HG02970 (cell line): ENCODE measurements at regions not wholly inside any gene's neighbourhood (a gene's known extent, or its start where the extent isn't known, plus 50 kb on each side); places are given as distances from the start of the nearest gene placed in this dataset.
"Not testable (repeated sequence)": the region's sequence is repeated elsewhere in the genome, so short reads cannot be mapped to it uniquely, and the experiment has no call there.

ENCODE experiments used
- ATAC-seq: cut with Tn5 transposase; IDR thresholded peaks from one replicate; pipeline ENCODE4 v1.9.1; 2021; ENCODE audit warnings: mild to moderate bottlenecking, moderate library complexity, moderate number of reproducible peaks; ENCODE audit not compliant: unreplicated experiment, low FRiP score

GRCh38 chr14:88981948-88982347 lies 157.5 kb downstream of the TTC8 start:
- ATAC-seq = no peak

- ATAC-seq = no peak
Measured at GRCh38 chr14:88983755-88984154, 159.3 kb downstream of the TTC8 start.

GRCh38 chr14:88985654-88986053 lies 161.2 kb downstream of the TTC8 start:
- no peak for ATAC-seq

- ATAC-seq = no peak
Measured at GRCh38 chr14:88986146-88986841, 161.8 kb downstream of the TTC8 start.

- not testable (repeated sequence) for ATAC-seq
Measured at GRCh38 chr14:88986908-88987307, 162.5 kb downstream of the TTC8 start.

- no peak for ATAC-seq
Measured at GRCh38 chr14:88987516-88987915, 163.1 kb downstream of the TTC8 start.

- no peak for ATAC-seq
Measured at GRCh38 chr14:88989911-88990310, 165.5 kb downstream of the TTC8 start.

GRCh38 chr14:88990856-88991255 lies 166.4 kb downstream of the TTC8 start:
- ATAC-seq = no peak

GRCh38 chr14:88992011-88992410 lies 167.6 kb downstream of the TTC8 start:
- no peak for ATAC-seq

- ATAC-seq = no peak
Measured at GRCh38 chr14:88993946-88994345, 169.5 kb downstream of the TTC8 start.

- no peak for ATAC-seq
Measured at GRCh38 chr14:88995437-88996198, 171.2 kb downstream of the TTC8 start.

- ATAC-seq = no peak
Measured at GRCh38 chr14:88998027-88998426, 173.6 kb downstream of the TTC8 start.

GRCh38 chr14:88999137-88999536 lies 174.7 kb downstream of the TTC8 start:
- no peak for ATAC-seq

- no peak for ATAC-seq
Measured at GRCh38 chr14:89000007-89000942, 175.8 kb downstream of the TTC8 start.

- ATAC-seq = no peak
Measured at GRCh38 chr14:89004166-89004565, 179.7 kb downstream of the TTC8 start.

- no peak for ATAC-seq
Measured at GRCh38 chr14:89007906-89008305, 183.5 kb downstream of the TTC8 start.

GRCh38 chr14:89011355-89012281 lies 187.2 kb downstream of the TTC8 start:
- no peak for ATAC-seq

- ATAC-seq = no peak
Measured at GRCh38 chr14:89012282-89013097, 188.0 kb downstream of the TTC8 start.

- ATAC-seq = no peak
Measured at GRCh38 chr14:89013098-89013504, 188.7 kb downstream of the TTC8 start.
